Skeletal muscle tissue (tissue), 3 donors: ENCODE measurements at regions not wholly inside any gene's neighbourhood (a gene's known extent, or its start where the extent isn't known, plus 50 kb on each side); places are given as distances from the start of the nearest gene placed in this dataset.

Experiments
- H3K27ac ChIP-seq: one replicate; pipeline ENCODE4 v1.7.0; 2013; ENCODE audit warnings: mild to moderate bottlenecking, low read depth, low read length, inconsistent platforms
- H3K27me3 ChIP-seq, 3 donors: one replicate each; pipeline ENCODE4 v1.7.0; 2013; ENCODE audit warnings: low read length in 3 of 3; ENCODE audit not compliant: control insufficient read depth in 3 of 3, insufficient read depth in 3 of 3
- H3K36me3 ChIP-seq, 3 donors: one replicate each; pipeline ENCODE4 v1.7.0; 2013; ENCODE audit warnings: low read length in 3 of 3; ENCODE audit not compliant: control insufficient read depth in 3 of 3, insufficient read depth in 3 of 3
- H3K4me1 ChIP-seq, 3 donors: one replicate each; pipeline ENCODE4 v1.7.0; 2013; ENCODE audit warnings: low read length in 3 of 3, mild to moderate bottlenecking in 3 of 3; ENCODE audit not compliant: control insufficient read depth in 3 of 3, insufficient read depth in 3 of 3
- H3K4me3 ChIP-seq, 3 donors: one replicate each; pipeline ENCODE4 v1.7.0; 2013; ENCODE audit warnings: low read length in 3 of 3
- H3K9ac ChIP-seq, 3 donors: one replicate each; pipeline ENCODE4 v1.7.0; 2013; ENCODE audit warnings: low read length in 3 of 3, mild to moderate bottlenecking in 3 of 3, moderate library complexity in 2 of 3, low read depth in 1 of 3
- H3K9me3 ChIP-seq, 3 donors: one replicate each; pipeline ENCODE4 v1.7.0; 2013; ENCODE audit warnings: low read length in 3 of 3; ENCODE audit not compliant: control insufficient read depth in 3 of 3
- donor health status: Osteomylitis.

GRCh38 chr9:116042321-116042720, 111.3 kb upstream of the PAPPA start:
- no peaks in the 10 kb centered on the region for H3K27me3 ChIP-seq
- H3K36me3 ChIP-seq = no peaks in the 10 kb centered on the region
- no peak overlapping the region for H3K27ac ChIP-seq
- H3K9me3 ChIP-seq = peaks cover 0 to 3% (median 0%) of the 10 kb centered on the region in 3 donors
- no peak overlapping the region for H3K9ac ChIP-seq
- H3K4me1 ChIP-seq = no peaks in the 10 kb centered on the region
- no peak overlapping the region for H3K4me3 ChIP-seq

GRCh38 chr9:116045083-116045482, 108.5 kb upstream of the PAPPA start:
- no peak overlapping the region for H3K4me3 ChIP-seq
- peaks cover 0 to 3% (median 0%) of the 10 kb centered on the region in 3 donors for H3K9me3 ChIP-seq
- no peaks in the 10 kb centered on the region for H3K36me3 ChIP-seq
- no peaks in the 10 kb centered on the region for H3K27me3 ChIP-seq
- no peaks in the 10 kb centered on the region for H3K4me1 ChIP-seq
- no peak overlapping the region for H3K9ac ChIP-seq
- H3K27ac ChIP-seq = no peak overlapping the region

- Histone ChIP-seq H3K4me1 (no peaks in the 10 kb centered on the region), H3K9ac (no peak overlapping the region), H3K4me3 (no peak overlapping the region), H3K9me3 (peaks cover 0 to 3% (median 0%) of the 10 kb centered on the region in 3 donors), H3K27me3 (no peaks in the 10 kb centered on the region), H3K36me3 (no peaks in the 10 kb centered on the region), H3K27ac (no peak overlapping the region)
Measured at GRCh38 chr9:116048081-116048480, 105.5 kb upstream of the PAPPA start.

GRCh38 chr9:116049456-116049855, 104.1 kb upstream of the PAPPA start:
- H3K36me3 ChIP-seq = no peaks in the 10 kb centered on the region

GRCh38 chr9:116051528-116051927, 102.1 kb upstream of the PAPPA start:
- H3K27me3 ChIP-seq = no peaks in the 10 kb centered on the region
- H3K4me3 ChIP-seq = no peak overlapping the region
- H3K27ac ChIP-seq = no peak overlapping the region
- H3K9ac ChIP-seq = no peak overlapping the region
- no peaks in the 10 kb centered on the region for H3K4me1 ChIP-seq
- no peaks in the 10 kb centered on the region for H3K36me3 ChIP-seq
- no peaks in the 10 kb centered on the region for H3K9me3 ChIP-seq

More at GRCh38 chr9:116049456-116049855, 104.1 kb upstream of the PAPPA start:
- no peaks in the 10 kb centered on the region for H3K27me3 ChIP-seq
- peaks cover 0 to 3% (median 0%) of the 10 kb centered on the region in 3 donors for H3K9me3 ChIP-seq
- no peak overlapping the region for H3K27ac ChIP-seq
- H3K9ac ChIP-seq = no peak overlapping the region
- no peaks in the 10 kb centered on the region for H3K4me1 ChIP-seq
- no peak overlapping the region for H3K4me3 ChIP-seq

- H3K4me3 ChIP-seq = no peak overlapping the region
- no peaks in the 10 kb centered on the region for H3K4me1 ChIP-seq
- no peaks in the 10 kb centered on the region for H3K9me3 ChIP-seq
- H3K36me3 ChIP-seq = no peaks in the 10 kb centered on the region
- no peaks in the 10 kb centered on the region for H3K27me3 ChIP-seq
- no peak overlapping the region for H3K27ac ChIP-seq
- no peak overlapping the region for H3K9ac ChIP-seq
Measured at GRCh38 chr9:116055536-116055935, 98.1 kb upstream of the PAPPA start.

GRCh38 chr9:116057371-116057770, 96.2 kb upstream of the PAPPA start:
- H3K4me3 ChIP-seq = no peak overlapping the region
- no peaks in the 10 kb centered on the region for H3K36me3 ChIP-seq
- H3K27ac ChIP-seq = no peak overlapping the region
- H3K4me1 ChIP-seq = no peaks in the 10 kb centered on the region
- H3K27me3 ChIP-seq = no peaks in the 10 kb centered on the region
- H3K9ac ChIP-seq = no peak overlapping the region
- no peaks in the 10 kb centered on the region for H3K9me3 ChIP-seq

- H3K9me3 ChIP-seq = no peaks in the 10 kb centered on the region
- H3K27ac ChIP-seq = no peak overlapping the region
- no peaks in the 10 kb centered on the region for H3K36me3 ChIP-seq
- H3K4me3 ChIP-seq = no peak overlapping the region
- no peaks in the 10 kb centered on the region for H3K27me3 ChIP-seq
- no peak overlapping the region for H3K9ac ChIP-seq
- H3K4me1 ChIP-seq = no peaks in the 10 kb centered on the region
Measured at GRCh38 chr9:116058421-116058820, 95.2 kb upstream of the PAPPA start.

GRCh38 chr9:116059466-116059865, 94.1 kb upstream of the PAPPA start:
- H3K36me3 ChIP-seq = no peaks in the 10 kb centered on the region
- H3K4me1 ChIP-seq = no peaks in the 10 kb centered on the region
- no peak overlapping the region for H3K9ac ChIP-seq
- no peaks in the 10 kb centered on the region for H3K9me3 ChIP-seq
- H3K27ac ChIP-seq = no peak overlapping the region
- H3K4me3 ChIP-seq = no peak overlapping the region
- H3K27me3 ChIP-seq = no peaks in the 10 kb centered on the region

GRCh38 chr9:116060631-116061030, 93.0 kb upstream of the PAPPA start:
- Histone ChIP-seq H3K27me3 (no peaks in the 10 kb centered on the region), H3K4me3 (no peak overlapping the region), H3K27ac (no peak overlapping the region), H3K4me1 (no peaks in the 10 kb centered on the region), H3K9me3 (no peaks in the 10 kb centered on the region), H3K36me3 (no peaks in the 10 kb centered on the region), H3K9ac (no peak overlapping the region)
